ENCODE measurements at regions not wholly inside any gene's neighbourhood (a gene's known extent, or its start where the extent isn't known, plus 50 kb on each side); places are given as distances from the start of the nearest gene placed in this dataset.

- no peaks in the 10 kb centered on the region for H3K36me3 ChIP-seq (ENCODE audit: control insufficient read depth in 4 of 4, insufficient read depth in 3 of 4, low read depth in 1 of 4, low read length in 3 of 4)
- H3K4me1 ChIP-seq (ENCODE audit: control insufficient read depth in 4 of 4, insufficient read depth in 4 of 4, low read length in 3 of 4) = no peaks in the 10 kb centered on the region
- no peak overlapping the region for H3K9ac ChIP-seq (ENCODE audit: low read depth in 1 of 2, low read length in 2 of 2)
- H3K9me3 ChIP-seq (ENCODE audit: control insufficient read depth in 4 of 4, low read length in 3 of 4) = peaks cover 2 to 6% (median 4%) of the 10 kb centered on the region in 4 donors
- H3K4me3 ChIP-seq (ENCODE audit: low read depth in 1 of 3, low read length in 3 of 3) = no peak overlapping the region
- TF ChIP-seq ATF3 (IDR thresholded peaks at IDR 0.05) = no peak
- TF ChIP-seq FOXA1 (IDR thresholded peaks at IDR 0.05) = no peak
- no peak for TF ChIP-seq YY1 (IDR thresholded peaks at IDR 0.05)
- TF ChIP-seq NR2F2 (IDR thresholded peaks at IDR 0.05) = no peak
- TF ChIP-seq ZBTB33 (IDR thresholded peaks at IDR 0.05) = no peak
- TF ChIP-seq MAX (IDR thresholded peaks at IDR 0.05) = no peak
- TF ChIP-seq CTCF (IDR thresholded peaks at IDR 0.05; ENCODE audit: low read depth, low read length, missing input control) = no peak
- no peak for TF ChIP-seq FOXA2 (IDR thresholded peaks at IDR 0.05)
- no peak for TF ChIP-seq RXRA (IDR thresholded peaks at IDR 0.05)
- no peak for TF ChIP-seq HNF4G (IDR thresholded peaks at IDR 0.05)
- no peak for TF ChIP-seq REST (IDR thresholded peaks at IDR 0.05)
- H3K27me3 ChIP-seq (ENCODE audit: control insufficient read depth in 4 of 4, insufficient read depth in 4 of 4, low read length in 3 of 4) = no peaks in the 10 kb centered on the region
- no peak for DNase-seq (ENCODE audit: low spot score)
- H3K27ac ChIP-seq (ENCODE audit: low read depth in 1 of 2, low read length in 2 of 2) = no peak overlapping the region
- WGBS = 41% methylated on average over 3 of the region's 3 CpGs
Measured at GRCh38 chr11:97614606-97615005, 1224.8 kb downstream of the JRKL start.

- H3K27ac ChIP-seq (ENCODE audit: low read depth in 1 of 2, low read length in 2 of 2) = no peak overlapping the region
- no peaks in the 10 kb centered on the region for H3K27me3 ChIP-seq (ENCODE audit: control insufficient read depth in 4 of 4, insufficient read depth in 4 of 4, low read length in 3 of 4)
- no peak overlapping the region for H3K4me3 ChIP-seq (ENCODE audit: low read depth in 1 of 3, low read length in 3 of 3)
- H3K4me1 ChIP-seq (ENCODE audit: control insufficient read depth in 4 of 4, insufficient read depth in 4 of 4, low read length in 3 of 4) = no peaks in the 10 kb centered on the region
- no peak for DNase-seq (ENCODE audit: low spot score)
- TF ChIP-seq REST (IDR thresholded peaks at IDR 0.05) (no peak), CTCF (IDR thresholded peaks at IDR 0.05; ENCODE audit: low read depth, low read length, missing input control) (no peak), FOXA1 (IDR thresholded peaks at IDR 0.05) (no peak), SP1 (IDR thresholded peaks at IDR 0.05) (no peak), TAF1 (conservative IDR thresholded peaks at IDR 0.05) (no peak), GABPA (IDR thresholded peaks at IDR 0.05 in 1 of 2, conservative IDR thresholded peaks at IDR 0.05 in 1 of 2) (no peak), HNF4A (conservative IDR thresholded peaks at IDR 0.05) (no peak)
- WGBS = 71% methylated on average over 4 of the region's 4 CpGs
- H3K36me3 ChIP-seq (ENCODE audit: control insufficient read depth in 4 of 4, insufficient read depth in 3 of 4, low read depth in 1 of 4, low read length in 3 of 4) = no peaks in the 10 kb centered on the region
- peaks cover 1 to 6% (median 2%) of the 10 kb centered on the region in 4 donors for H3K9me3 ChIP-seq (ENCODE audit: control insufficient read depth in 4 of 4, low read length in 3 of 4)
- H3K9ac ChIP-seq (ENCODE audit: low read depth in 1 of 2, low read length in 2 of 2) = no peak overlapping the region
Measured at GRCh38 chr11:97615546-97615945, 1225.7 kb downstream of the JRKL start.
